Gastroesophageal sphincter (tissue), 4 donors: ENCODE measurements at regions not wholly inside any gene's neighbourhood (a gene's known extent, or its start where the extent isn't known, plus 50 kb on each side); places are given as distances from the start of the nearest gene placed in this dataset.
"Not testable (repeated sequence)": the region's sequence is repeated elsewhere in the genome, so short reads cannot be mapped to it uniquely, and the experiment has no call there.

Source experiments
- ATAC-seq: fragments of 150-250 bp; one replicate; pipeline ENCODE4 v1.9.1; 2016; ENCODE audit warnings: mild to moderate bottlenecking, moderate library complexity
- H3K27ac ChIP-seq, 4 donors: fragments of 200-600 bp; sonication (generic) in 3 of 4; 1 replicate in 3 of 4; 2 replicates in 1 of 4; pipeline ENCODE4 v1.5.1; 2016 to 2019
- H3K27me3 ChIP-seq: fragments of 200-600 bp; sonication (generic); one replicate; pipeline ENCODE4 v1.5.1; 2019
- H3K36me3 ChIP-seq, 2 donors: fragments of 200-600 bp; sonication (generic); one replicate each; pipeline ENCODE4 v1.5.1; 2019; ENCODE audit warnings: control low read depth in 1 of 2
- H3K4me1 ChIP-seq, 3 donors: fragments of 200-600 bp; sonication (generic); 1 replicate in 2 of 3; 2 replicates in 1 of 3; pipeline ENCODE4 v1.5.1; 2016 to 2019; ENCODE audit warnings: control low read depth in 2 of 3
- H3K4me3 ChIP-seq, 2 donors: fragments of 200-600 bp; sonication (generic); one replicate each; pipeline ENCODE4 v1.5.1; 2019; ENCODE audit warnings: mild to moderate bottlenecking in 1 of 2, moderate library complexity in 1 of 2
- H3K9me3 ChIP-seq, 3 donors: fragments of 200-600 bp; sonication (generic); one replicate each; pipeline ENCODE4 v1.5.1; 2017 to 2019; ENCODE audit warnings: control low read depth in 2 of 3
- EP300 ChIP-seq: sonication (generic); formaldehyde crosslinking; IDR thresholded peaks from one replicate; pipeline ENCODE4 v1.6.1; 2017; ENCODE audit warnings: antibody characterized with exemption, mild to moderate bottlenecking
- POLR2A ChIP-seq, 2 donors: fragments of 450-650 bp; IDR thresholded peaks; one replicate each; pipeline ENCODE4 v1.6.1; 2017; ENCODE audit warnings: antibody characterized with exemption in 2 of 2, mild to moderate bottlenecking in 2 of 2, moderate library complexity in 1 of 2
- POLR2AphosphoS5 ChIP-seq: sonication (generic); formaldehyde crosslinking; IDR thresholded peaks from one replicate; pipeline ENCODE4 v1.6.1; 2017; ENCODE audit warnings: antibody characterized with exemption
- WGBS, 2 donors: methylation state at CpG; one replicate each; pipeline ENCODE4 v1.1.5; 2018; ENCODE audit warnings: low coverage in 1 of 2; 5-methylcytosine and 5-hydroxymethylcytosine counted together
- TF ChIP-seq, protein P1 (sequence below), 4 experiments: fragments of 200-600 bp in 2 of 4; fragments of 450-650 bp in 2 of 4; sonication (generic) in 1 of 4; IDR thresholded peaks; one replicate each; pipeline ENCODE4 v1.5.1; 2017 to 2019; ENCODE audit warnings: antibody characterized with exemption in 4 of 4, mild to moderate bottlenecking in 2 of 4, moderate library complexity in 2 of 4

DNA sequence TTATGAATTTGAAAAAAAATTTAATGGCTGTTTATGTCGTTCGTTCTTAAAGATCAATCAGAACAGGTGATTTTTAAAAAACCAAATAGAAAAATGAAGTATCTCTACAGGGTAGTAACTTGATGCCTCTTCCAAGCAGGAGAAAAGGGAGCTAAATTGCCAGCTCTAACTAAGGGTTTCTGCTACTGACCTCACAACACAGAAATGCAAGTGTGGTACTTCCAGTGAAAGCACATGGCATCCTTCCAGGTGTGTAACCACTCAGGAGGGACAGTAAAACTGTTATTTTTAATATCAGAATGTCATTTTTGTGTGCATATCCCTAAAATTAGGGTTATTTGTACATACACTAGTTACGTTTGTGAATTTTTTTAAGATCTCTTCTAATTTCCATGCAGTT is 116.8 kb upstream of the ZCCHC13 start:
- H3K27me3 ChIP-seq = no peaks in the 10 kb centered on the region
- no peak overlapping the region for H3K4me3 ChIP-seq
- no peak for TF ChIP-seq POLR2AphosphoS5
- no peak for TF ChIP-seq POLR2A (IDR thresholded peaks at IDR 0.05)
- TF ChIP-seq, protein P1, sequence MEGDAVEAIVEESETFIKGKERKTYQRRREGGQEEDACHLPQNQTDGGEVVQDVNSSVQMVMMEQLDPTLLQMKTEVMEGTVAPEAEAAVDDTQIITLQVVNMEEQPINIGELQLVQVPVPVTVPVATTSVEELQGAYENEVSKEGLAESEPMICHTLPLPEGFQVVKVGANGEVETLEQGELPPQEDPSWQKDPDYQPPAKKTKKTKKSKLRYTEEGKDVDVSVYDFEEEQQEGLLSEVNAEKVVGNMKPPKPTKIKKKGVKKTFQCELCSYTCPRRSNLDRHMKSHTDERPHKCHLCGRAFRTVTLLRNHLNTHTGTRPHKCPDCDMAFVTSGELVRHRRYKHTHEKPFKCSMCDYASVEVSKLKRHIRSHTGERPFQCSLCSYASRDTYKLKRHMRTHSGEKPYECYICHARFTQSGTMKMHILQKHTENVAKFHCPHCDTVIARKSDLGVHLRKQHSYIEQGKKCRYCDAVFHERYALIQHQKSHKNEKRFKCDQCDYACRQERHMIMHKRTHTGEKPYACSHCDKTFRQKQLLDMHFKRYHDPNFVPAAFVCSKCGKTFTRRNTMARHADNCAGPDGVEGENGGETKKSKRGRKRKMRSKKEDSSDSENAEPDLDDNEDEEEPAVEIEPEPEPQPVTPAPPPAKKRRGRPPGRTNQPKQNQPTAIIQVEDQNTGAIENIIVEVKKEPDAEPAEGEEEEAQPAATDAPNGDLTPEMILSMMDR (IDR thresholded peaks at IDR 0.05) = no peak
- TF ChIP-seq EP300 = no peak
- WGBS, 2 donors = 59 to 86% methylated on average over 3 of the region's 3 CpGs
- no peak for ATAC-seq
- H3K27ac ChIP-seq = no peak overlapping the region
- H3K9me3 ChIP-seq = no peaks in the 10 kb centered on the region
- no peaks in the 10 kb centered on the region for H3K36me3 ChIP-seq
- H3K4me1 ChIP-seq = no peaks in the 10 kb centered on the region

DNA sequence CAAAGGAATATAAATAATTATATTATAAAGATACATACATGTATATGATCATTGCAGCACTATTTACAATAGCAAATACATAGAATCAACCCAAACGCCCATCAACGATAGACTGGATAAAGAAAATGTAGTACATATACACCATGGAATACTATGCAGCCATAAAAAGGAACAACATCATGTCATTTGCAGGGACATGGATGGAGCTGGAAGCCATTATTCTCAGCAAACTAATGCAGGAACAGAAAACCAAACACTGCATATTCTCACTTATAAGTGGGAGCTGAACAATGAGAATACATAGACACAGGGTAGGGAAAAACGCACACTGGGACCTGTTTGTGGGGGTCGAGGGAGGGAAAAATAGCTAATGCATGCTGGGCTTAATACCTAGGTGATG is 120.9 kb upstream of the ZCCHC13 start:
- not testable (repeated sequence) for H3K4me1 ChIP-seq, H3K27me3 ChIP-seq, H3K4me3 ChIP-seq, H3K36me3 ChIP-seq, H3K27ac ChIP-seq, ATAC-seq, H3K9me3 ChIP-seq
- 85 to 92% methylated on average over 2 to 4 of the region's 4 CpGs for WGBS, 2 donors

DNA sequence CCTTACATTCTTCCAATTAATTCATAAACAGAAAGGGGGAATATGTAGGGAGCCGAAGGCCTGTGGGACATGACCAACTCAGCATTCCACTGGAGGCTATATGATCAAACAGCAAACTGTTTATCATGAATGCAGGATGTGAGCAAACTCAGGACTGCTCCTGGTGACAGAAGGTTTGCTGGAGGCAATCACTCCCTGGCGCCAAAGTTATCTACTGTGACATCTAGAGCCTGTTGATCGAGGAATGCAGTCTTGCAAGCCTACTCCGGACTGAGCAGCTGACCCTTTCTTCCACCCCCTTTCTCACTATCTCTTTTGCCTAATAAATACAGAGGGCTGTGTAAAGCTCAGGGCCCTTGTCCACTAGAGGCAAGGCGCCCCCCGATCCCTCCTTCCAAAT is 122.0 kb upstream of the ZCCHC13 start:
- not testable (repeated sequence) for H3K27me3 ChIP-seq, H3K36me3 ChIP-seq, H3K27ac ChIP-seq, H3K4me1 ChIP-seq, ATAC-seq, H3K9me3 ChIP-seq, H3K4me3 ChIP-seq
- 100% methylated on average over 1 to 2 of the region's 6 CpGs for WGBS, 2 donors

DNA sequence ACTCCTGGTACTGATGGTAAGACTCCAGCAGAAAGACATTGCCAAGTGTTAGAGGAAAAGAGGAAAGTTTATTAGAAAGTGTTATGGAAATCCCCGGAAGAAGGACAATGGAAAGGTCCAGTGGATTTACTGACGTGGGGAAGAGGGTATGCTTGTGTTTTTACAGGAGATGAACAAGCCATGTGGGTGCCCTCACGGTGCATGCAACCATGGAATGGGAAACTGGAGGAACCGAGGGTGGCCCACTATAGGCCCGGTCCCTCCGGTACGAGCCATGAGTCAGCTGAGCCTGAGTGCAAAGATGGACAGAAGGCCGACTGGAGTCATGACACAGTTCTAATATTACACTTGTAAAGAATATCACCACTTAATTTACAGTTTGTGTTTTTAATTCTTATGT is 123.3 kb upstream of the ZCCHC13 start:
- Histone ChIP-seq H3K9me3 (no peaks in the 10 kb centered on the region), H3K4me3 (no peak overlapping the region), H3K36me3 (no peaks in the 10 kb centered on the region), H3K27me3 (no peaks in the 10 kb centered on the region), H3K4me1 (peaks cover 0 to 6% (median 0%) of the 10 kb centered on the region in 3 donors), H3K27ac (no peak overlapping the region)
- WGBS, 2 donors = 83 to 88% methylated on average over 4 to 8 of the region's 8 CpGs
- TF ChIP-seq, protein P1 (IDR thresholded peaks at IDR 0.05) = no peak
- TF ChIP-seq EP300 = no peak
- no peak for TF ChIP-seq POLR2A (IDR thresholded peaks at IDR 0.05)
- TF ChIP-seq POLR2AphosphoS5 = no peak
- no peak for ATAC-seq

DNA sequence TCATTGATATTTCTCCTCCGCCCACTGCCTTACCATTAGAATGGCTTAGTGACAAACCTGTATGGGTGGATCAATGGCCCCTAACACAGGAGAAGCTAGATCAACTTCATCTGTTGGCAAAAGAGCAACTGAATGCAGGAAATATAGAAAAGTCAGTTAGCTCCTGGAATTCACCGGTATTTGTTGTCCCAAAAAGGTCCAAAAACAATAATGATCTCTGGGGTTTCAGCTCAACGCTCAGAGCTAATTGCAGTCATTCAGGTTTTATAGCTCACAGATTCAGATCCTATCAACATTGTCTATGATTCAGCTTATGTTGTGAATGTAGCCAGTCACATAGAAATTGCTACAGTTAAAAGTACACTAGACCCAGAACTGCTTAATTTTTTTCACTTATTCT is 124.0 kb upstream of the ZCCHC13 start:
- H3K27me3 ChIP-seq = no peaks in the 10 kb centered on the region
- H3K4me1 ChIP-seq = peaks cover 0 to 6% (median 0%) of the 10 kb centered on the region in 3 donors
- H3K9me3 ChIP-seq = no peaks in the 10 kb centered on the region
- WGBS, 2 donors = 69 to 100% methylated on average over 2 of the region's 3 CpGs
- TF ChIP-seq POLR2AphosphoS5 (no peak), POLR2A (IDR thresholded peaks at IDR 0.05) (no peak), EP300 (no peak)
- TF ChIP-seq, protein P1 (IDR thresholded peaks at IDR 0.05) = no peak
- no peak overlapping the region for H3K27ac ChIP-seq
- no peak for ATAC-seq
- H3K4me3 ChIP-seq = no peak overlapping the region
- no peaks in the 10 kb centered on the region for H3K36me3 ChIP-seq

DNA sequence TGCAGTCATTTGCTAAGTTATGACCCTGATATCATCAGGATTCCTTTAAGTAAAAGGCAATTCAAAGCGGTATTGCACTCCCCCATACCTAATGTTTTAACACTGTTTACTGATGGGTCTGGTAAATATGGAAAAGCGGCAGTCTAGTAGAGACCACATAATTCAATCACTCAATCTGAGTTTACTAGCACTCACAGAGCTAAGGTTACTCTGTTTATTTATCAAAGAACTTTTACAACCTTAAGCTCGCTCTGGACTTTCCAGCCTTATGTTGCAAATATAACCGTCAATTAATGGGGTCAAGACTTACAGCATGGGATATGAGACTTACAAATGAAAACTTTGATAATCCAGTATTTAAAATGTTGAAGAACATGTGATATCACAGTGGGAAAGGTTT is 124.5 kb upstream of the ZCCHC13 start:
- WGBS, 2 donors = 78% methylated on average over 4 of the region's 4 CpGs
- H3K27ac ChIP-seq = no peak overlapping the region

More for the DNA sequence above, 124.5 kb upstream of the ZCCHC13 start:
- peaks cover 0 to 6% (median 0%) of the 10 kb centered on the region in 3 donors for H3K4me1 ChIP-seq
- TF ChIP-seq EP300 (no peak), POLR2AphosphoS5 (no peak), POLR2A (IDR thresholded peaks at IDR 0.05) (no peak)
- TF ChIP-seq, protein P1 (IDR thresholded peaks at IDR 0.05) = no peak
- no peaks in the 10 kb centered on the region for H3K9me3 ChIP-seq
- no peak overlapping the region for H3K4me3 ChIP-seq
- no peak for ATAC-seq
- H3K27me3 ChIP-seq = no peaks in the 10 kb centered on the region
- H3K36me3 ChIP-seq = no peaks in the 10 kb centered on the region
